ENCODE measurements at regions not wholly inside any gene's neighbourhood (a gene's known extent, or its start where the extent isn't known, plus 50 kb on each side); places are given as distances from the start of the nearest gene placed in this dataset.

DNA sequence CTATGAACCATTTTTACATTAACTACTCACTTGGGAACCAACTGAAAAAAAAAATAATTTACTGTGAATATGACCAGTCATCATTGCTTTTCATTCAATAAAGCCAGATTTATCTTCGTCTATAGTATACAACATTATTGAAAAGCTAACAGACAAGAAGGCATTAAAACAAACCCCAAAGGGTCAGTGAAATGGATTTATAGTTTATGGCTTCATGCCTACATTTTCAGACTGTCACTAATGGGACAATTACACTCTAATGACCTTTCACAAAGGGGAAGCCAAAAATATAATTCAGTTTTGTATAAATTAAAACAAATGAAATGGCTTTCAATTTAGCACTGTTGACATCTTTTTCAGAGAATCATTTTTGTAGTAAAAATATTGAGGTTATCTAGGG is 169.1 kb downstream of the DSEL start:
- DNase-seq (ENCODE audit: low read depth) = no peak
- no peak for TF ChIP-seq CTCF (IDR thresholded peaks at IDR 0.05; ENCODE audit: low read depth, low read length, missing control alignments)

DNA sequence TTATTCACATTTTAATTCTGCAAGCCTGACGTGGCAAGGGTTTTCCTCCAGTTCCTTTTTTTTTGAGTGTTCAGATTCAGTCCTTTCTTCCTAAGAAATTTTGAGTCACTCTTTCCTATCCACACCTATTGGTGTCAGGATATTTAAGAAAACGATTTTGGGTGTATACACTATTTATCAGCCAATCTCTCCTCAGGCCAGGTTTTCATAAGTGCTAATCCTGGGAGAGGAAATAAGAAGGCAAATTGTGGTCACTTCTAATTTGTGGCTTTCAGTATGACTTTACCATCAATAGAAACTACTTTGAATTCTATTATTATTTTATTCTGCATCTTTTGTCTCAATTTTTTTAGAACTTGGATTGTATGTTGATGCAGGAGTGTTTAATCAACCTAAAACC is 174.4 kb downstream of the DSEL start:
- DNase-seq (ENCODE audit: low read depth) = no peak
- no peak overlapping the region for H3K4me3 ChIP-seq (ENCODE audit: low read depth, low read length)
- no peak for TF ChIP-seq CTCF (IDR thresholded peaks at IDR 0.05; ENCODE audit: low read depth, low read length, missing control alignments)

More for the DNA sequence above, 169.1 kb downstream of the DSEL start:
- H3K4me3 ChIP-seq (ENCODE audit: low read depth, low read length) = no peak overlapping the region

DNA sequence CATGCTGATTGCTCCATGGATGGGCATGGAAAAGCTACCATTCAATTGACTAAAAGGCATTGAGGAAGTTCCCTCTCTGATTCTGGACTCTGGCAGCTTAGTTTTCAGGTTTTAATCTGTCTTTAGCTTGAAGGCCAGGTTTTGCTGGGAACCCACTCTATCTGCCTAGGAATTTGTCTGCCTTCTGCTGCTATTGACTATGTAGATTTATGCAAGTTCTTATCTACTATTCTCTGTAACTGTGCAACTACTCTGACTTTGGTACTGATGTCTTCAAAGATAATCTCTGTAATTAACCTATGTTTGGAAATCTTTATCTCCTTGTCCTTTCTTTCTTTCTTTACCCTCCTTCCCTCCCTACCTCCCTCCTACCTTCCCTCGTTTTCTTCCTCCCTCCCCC is 178.8 kb downstream of the DSEL start:
- H3K4me3 ChIP-seq (ENCODE audit: low read depth, low read length) = no peak overlapping the region
- DNase-seq (ENCODE audit: low read depth) = no peak
- TF ChIP-seq CTCF (IDR thresholded peaks at IDR 0.05; ENCODE audit: low read depth, low read length, missing control alignments) = no peak

DNA sequence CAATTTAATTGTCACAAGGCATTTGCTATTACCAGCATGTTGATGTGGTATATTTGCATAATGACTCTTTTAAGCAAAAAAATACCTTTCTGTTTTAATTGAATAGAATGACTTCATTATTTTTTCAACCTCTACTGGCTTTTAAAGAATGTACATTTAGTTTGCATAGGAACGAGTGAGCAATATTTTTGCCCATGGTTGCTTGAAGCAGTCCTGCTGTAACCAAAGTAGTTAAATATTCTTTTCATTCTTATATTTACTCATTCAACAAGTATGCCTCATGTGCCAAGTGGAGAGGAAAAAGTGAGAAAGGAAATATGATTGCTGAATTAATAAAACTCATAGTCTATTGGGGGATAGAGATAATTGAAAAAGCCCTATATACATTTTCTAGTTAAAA is 184.7 kb downstream of the DSEL start:
- H3K4me3 ChIP-seq (ENCODE audit: low read depth, low read length) = no peak overlapping the region
- no peak for TF ChIP-seq CTCF (IDR thresholded peaks at IDR 0.05; ENCODE audit: low read depth, low read length, missing control alignments)
- no peak for DNase-seq (ENCODE audit: low read depth)

DNA sequence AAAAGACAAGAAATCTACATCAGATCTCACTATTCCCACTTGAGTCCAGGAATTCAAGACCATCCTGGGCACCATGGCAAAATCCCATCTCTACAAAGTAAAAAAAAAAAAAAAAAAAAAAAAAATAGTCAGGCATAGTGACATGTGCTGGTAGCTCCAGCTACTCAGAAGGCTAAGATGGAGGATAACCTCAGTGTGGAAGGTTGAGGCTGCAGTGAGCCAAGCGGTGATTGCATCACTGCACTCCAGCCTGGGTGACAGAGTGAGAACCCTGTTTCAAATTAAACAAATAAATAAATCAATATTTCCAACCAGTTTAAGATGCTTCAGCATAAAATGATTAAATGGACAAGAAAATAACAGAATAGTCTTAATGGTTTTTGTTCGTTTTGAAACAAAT is 197.4 kb downstream of the DSEL start:
- no peak for TF ChIP-seq CTCF (IDR thresholded peaks at IDR 0.05; ENCODE audit: low read depth, low read length, missing control alignments)
- no peak overlapping the region for H3K4me3 ChIP-seq (ENCODE audit: low read depth, low read length)
- no peak for DNase-seq (ENCODE audit: low read depth)

- DNase-seq (ENCODE audit: low read depth) = no peak
- H3K4me3 ChIP-seq (ENCODE audit: low read depth, low read length) = no peak overlapping the region
- no peak for TF ChIP-seq CTCF (IDR thresholded peaks at IDR 0.05; ENCODE audit: low read depth, low read length, missing control alignments)
Observed at GRCh38 chr18:67318651-67319050, 197.9 kb downstream of the DSEL start.

DNA sequence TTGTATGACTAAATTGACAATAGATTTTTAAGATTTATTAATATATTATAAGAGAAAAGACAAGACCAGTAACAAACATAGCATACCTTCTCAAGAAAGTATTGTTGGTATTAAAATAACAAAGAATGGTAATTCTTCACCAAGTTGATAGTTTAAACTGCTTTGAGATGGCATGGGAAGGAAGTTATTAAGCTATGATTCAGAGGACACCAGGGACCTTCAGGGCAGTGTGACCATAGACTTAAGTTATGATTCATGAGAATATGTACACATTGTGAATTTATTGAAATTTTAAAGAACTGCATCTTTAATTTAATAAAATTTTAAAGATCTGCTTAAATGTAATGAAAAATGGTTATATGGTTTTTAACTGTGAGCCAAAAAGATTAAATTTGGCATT is 205.7 kb downstream of the DSEL start:
- TF ChIP-seq CTCF (IDR thresholded peaks at IDR 0.05; ENCODE audit: low read depth, low read length, missing control alignments) = no peak
- no peak overlapping the region for H3K4me3 ChIP-seq (ENCODE audit: low read depth, low read length)
- no peak for DNase-seq (ENCODE audit: low read depth)

Data from GM12864 (cell line).